NT2/D1 (cell line): ENCODE measurements at regions not wholly inside any gene's neighbourhood (a gene's known extent, or its start where the extent isn't known, plus 50 kb on each side); places are given as distances from the start of the nearest gene placed in this dataset.
"Not testable (repeated sequence)": the region's sequence is repeated elsewhere in the genome, so short reads cannot be mapped to it uniquely, and the experiment has no call there.

Source experiments
- DNase-seq: peaks from one replicate; pipeline ENCODE4 v3.0.0-alpha.2; 2011; ENCODE audit warnings: low read depth, low spot score
- H3K27me3 ChIP-seq: 2 replicates; pipeline ENCODE4 v1.6.0; 2011; ENCODE audit warnings: mild to moderate bottlenecking; ENCODE audit not compliant: insufficient read length, insufficient read depth
- H3K36me3 ChIP-seq: 2 replicates; pipeline ENCODE4 v1.6.1; 2011; ENCODE audit warnings: mild to moderate bottlenecking, low read length, mixed read lengths; ENCODE audit not compliant: insufficient read depth, insufficient read length
- H3K4me1 ChIP-seq: 2 replicates; pipeline ENCODE4 v1.5.1; 2011; ENCODE audit not compliant: insufficient read depth, insufficient read length
- H3K4me3 ChIP-seq: 2 replicates; pipeline ENCODE4 v1.5.1; 2011; ENCODE audit warnings: low read depth; ENCODE audit not compliant: insufficient read length
- H3K9ac ChIP-seq: 2 replicates; pipeline ENCODE4 v1.6.0; 2011; ENCODE audit warnings: low read depth; ENCODE audit not compliant: insufficient read length
- H3K9me3 ChIP-seq: 2 replicates; pipeline ENCODE4 v1.5.1; 2011; ENCODE audit warnings: mild to moderate bottlenecking, low read length; ENCODE audit not compliant: insufficient read depth
- SUZ12 ChIP-seq: IDR thresholded peaks from 2 replicates; pipeline ENCODE4 v1.6.1; 2011; ENCODE audit not compliant: insufficient read length, insufficient read depth; ENCODE audit errors: extremely low read depth
- YY1 ChIP-seq: IDR thresholded peaks from 2 replicates; pipeline ENCODE4 v1.6.1; 2011; ENCODE audit not compliant: insufficient read length, insufficient read depth
- ZNF274 ChIP-seq: IDR thresholded peaks from 2 replicates; pipeline ENCODE4 v1.6.1; 2011; ENCODE audit warnings: mild to moderate bottlenecking, low read depth, low read length

- TF ChIP-seq SUZ12 (no peak), ZNF274 (no peak), YY1 (no peak)
- H3K27me3 ChIP-seq = no peaks in the 10 kb centered on the region
- DNase-seq = no peak
- no peaks in the 10 kb centered on the region for H3K36me3 ChIP-seq
- H3K9me3 ChIP-seq = no peaks in the 10 kb centered on the region
- H3K9ac ChIP-seq = no peak overlapping the region
- H3K4me3 ChIP-seq = no peak overlapping the region
- H3K4me1 ChIP-seq = no peaks in the 10 kb centered on the region
Measured at GRCh38 chr11:98307827-98308491, 712.8 kb upstream of the CNTN5 start.

GRCh38 chr11:98330306-98330705, 690.4 kb upstream of the CNTN5 start:
- not testable (repeated sequence) for H3K36me3 ChIP-seq, DNase-seq, H3K9me3 ChIP-seq, H3K9ac ChIP-seq, H3K27me3 ChIP-seq, H3K4me3 ChIP-seq, H3K4me1 ChIP-seq

- no peaks in the 10 kb centered on the region for H3K4me1 ChIP-seq
- DNase-seq = no peak
- TF ChIP-seq ZNF274 (no peak), YY1 (no peak), SUZ12 (no peak)
Measured at GRCh38 chr11:98358551-98358950, 662.2 kb upstream of the CNTN5 start.

GRCh38 chr11:98365190-98365589, 655.6 kb upstream of the CNTN5 start:
- Histone ChIP-seq H3K36me3 (no peaks in the 10 kb centered on the region), H3K9me3 (no peaks in the 10 kb centered on the region), H3K4me3 (no peak overlapping the region), H3K9ac (no peak overlapping the region), H3K27me3 (no peaks in the 10 kb centered on the region), H3K4me1 (no peaks in the 10 kb centered on the region)
- no peak for TF ChIP-seq SUZ12
- TF ChIP-seq ZNF274 = no peak
- TF ChIP-seq YY1 = no peak
- DNase-seq = no peak

More at GRCh38 chr11:98358551-98358950, 662.2 kb upstream of the CNTN5 start:
- Histone ChIP-seq H3K4me3 (no peak overlapping the region), H3K27me3 (no peaks in the 10 kb centered on the region), H3K9me3 (0 out of 2 replicates have a peak, but pooled peaks cover 2% of the 10 kb centered on the region), H3K36me3 (no peaks in the 10 kb centered on the region), H3K9ac (no peak overlapping the region)

GRCh38 chr11:98365941-98366340, 654.8 kb upstream of the CNTN5 start:
- Histone ChIP-seq H3K36me3 (no peaks in the 10 kb centered on the region), H3K9ac (no peak overlapping the region), H3K4me3 (no peak overlapping the region), H3K9me3 (no peaks in the 10 kb centered on the region), H3K4me1 (no peaks in the 10 kb centered on the region), H3K27me3 (no peaks in the 10 kb centered on the region)
- TF ChIP-seq SUZ12 (no peak), ZNF274 (no peak), YY1 (no peak)
- DNase-seq = no peak

GRCh38 chr11:98390391-98390790, 630.4 kb upstream of the CNTN5 start:
- Histone ChIP-seq H3K9ac (no peak overlapping the region), H3K36me3 (no peaks in the 10 kb centered on the region), H3K4me3 (no peak overlapping the region), H3K9me3 (no peaks in the 10 kb centered on the region), H3K27me3 (no peaks in the 10 kb centered on the region), H3K4me1 (no peaks in the 10 kb centered on the region)
- no peak for DNase-seq
- TF ChIP-seq SUZ12 (no peak), YY1 (no peak), ZNF274 (no peak)

GRCh38 chr11:98394500-98394899, 626.2 kb upstream of the CNTN5 start:
- H3K36me3 ChIP-seq, H3K9me3 ChIP-seq, H3K4me3 ChIP-seq, H3K27me3 ChIP-seq, H3K9ac ChIP-seq, H3K4me1 ChIP-seq, DNase-seq: not testable (repeated sequence)

- TF ChIP-seq ZNF274 (no peak), SUZ12 (no peak), YY1 (no peak)
- Histone ChIP-seq H3K36me3 (no peaks in the 10 kb centered on the region), H3K9ac (no peak overlapping the region), H3K4me3 (no peak overlapping the region), H3K9me3 (no peaks in the 10 kb centered on the region), H3K4me1 (no peaks in the 10 kb centered on the region), H3K27me3 (no peaks in the 10 kb centered on the region)
- DNase-seq = no peak
Measured at GRCh38 chr11:98398508-98398907, 622.2 kb upstream of the CNTN5 start.
